ENCODE measurements at regions not wholly inside any gene's neighbourhood (a gene's known extent, or its start where the extent isn't known, plus 50 kb on each side); places are given as distances from the start of the nearest gene placed in this dataset.

- no peak for TF ChIP-seq FOXM1 (IDR thresholded peaks at IDR 0.05; ENCODE audit: borderline replicate concordance)
- TF ChIP-seq TARDBP (IDR thresholded peaks at IDR 0.05): no peak
- TF ChIP-seq ELF4 (IDR thresholded peaks at IDR 0.05): no peak
- TF ChIP-seq L3MBTL2 (conservative IDR thresholded peaks at IDR 0.05): no peak
Observed at GRCh38 chr5:97531549-97531948, 348.5 kb upstream of the RIOK2 start.
